ENCODE measurements at regions not wholly inside any gene's neighbourhood (a gene's known extent, or its start where the extent isn't known, plus 50 kb on each side); places are given as distances from the start of the nearest gene placed in this dataset.

GRCh38 chr10:78223088-78223487 is 189.4 kb downstream of the RPS24 start:
- TF ChIP-seq CTCF (IDR thresholded peaks at IDR 0.05) (no peak), POLR2A (IDR thresholded peaks at IDR 0.05) (no peak)
- WGBS, 2 donors: 87 to 88% methylated on average over 7 of the region's 7 CpGs
- Histone ChIP-seq H3K4me3 (no peak overlapping the region), H3K36me3 (ENCODE audit: low read depth, missing control alignments) (no peaks in the 10 kb centered on the region), H3K27ac (no peak overlapping the region), H3K4me1 (no peaks in the 10 kb centered on the region), H3K9me3 (no peaks in the 10 kb centered on the region), H3K27me3 (no peaks in the 10 kb centered on the region)
- no peak for DNase-seq
- intact Hi-C loops (cut with DNase I; ENCODE audit: low total_unique reads): no loop called here

- Histone ChIP-seq H3K4me1 (no peaks in the 10 kb centered on the region), H3K27me3 (no peaks in the 10 kb centered on the region), H3K36me3 (ENCODE audit: low read depth, missing control alignments) (no peaks in the 10 kb centered on the region), H3K27ac (no peak overlapping the region), H3K9me3 (no peaks in the 10 kb centered on the region), H3K4me3 (no peak overlapping the region)
- 91 to 92% methylated on average over 6 of the region's 6 CpGs for WGBS, 2 donors
- intact Hi-C loops (cut with DNase I; ENCODE audit: low total_unique reads): no loop called here
- DNase-seq: no peak
- TF ChIP-seq POLR2A (IDR thresholded peaks at IDR 0.05): no peak
- no peak for TF ChIP-seq CTCF (IDR thresholded peaks at IDR 0.05)
Measured at GRCh38 chr10:78224602-78225001, 190.9 kb downstream of the RPS24 start.

GRCh38 chr10:78225594-78225993 is 191.9 kb downstream of the RPS24 start:
- no peak for DNase-seq
- Histone ChIP-seq H3K9me3 (no peaks in the 10 kb centered on the region), H3K36me3 (ENCODE audit: low read depth, missing control alignments) (no peaks in the 10 kb centered on the region), H3K4me3 (no peak overlapping the region), H3K27ac (no peak overlapping the region), H3K27me3 (no peaks in the 10 kb centered on the region), H3K4me1 (no peaks in the 10 kb centered on the region)
- intact Hi-C loops (cut with DNase I; ENCODE audit: low total_unique reads): no loop called here
- WGBS, 2 donors: 96 to 99% methylated on average over 9 to 10 of the region's 10 CpGs
- TF ChIP-seq POLR2A (IDR thresholded peaks at IDR 0.05) (no peak), CTCF (IDR thresholded peaks at IDR 0.05) (no peak)

GRCh38 chr10:78229489-78229888 is 195.8 kb downstream of the RPS24 start:
- H3K9me3 ChIP-seq: no peaks in the 10 kb centered on the region
- TF ChIP-seq POLR2A (IDR thresholded peaks at IDR 0.05) (no peak), CTCF (IDR thresholded peaks at IDR 0.05) (no peak)
- intact Hi-C loops (cut with DNase I; ENCODE audit: low total_unique reads): no loop called here
- no peak overlapping the region for H3K27ac ChIP-seq
- 91 to 93% methylated on average over 9 of the region's 9 CpGs for WGBS, 2 donors
- H3K4me1 ChIP-seq: peaks cover 8% of the 10 kb centered on the region
- DNase-seq: no peak
- no peaks in the 10 kb centered on the region for H3K27me3 ChIP-seq
- H3K4me3 ChIP-seq: no peak overlapping the region
- H3K36me3 ChIP-seq (ENCODE audit: low read depth, missing control alignments): no peaks in the 10 kb centered on the region

- H3K27me3 ChIP-seq: no peaks in the 10 kb centered on the region
- intact Hi-C loops (cut with DNase I; ENCODE audit: low total_unique reads): no loop called here
- no peaks in the 10 kb centered on the region for H3K9me3 ChIP-seq
- no peak for DNase-seq
- no peak overlapping the region for H3K4me3 ChIP-seq
- peaks cover 8% of the 10 kb centered on the region for H3K4me1 ChIP-seq
- 93 to 94% methylated on average over 5 of the region's 5 CpGs for WGBS, 2 donors
- H3K36me3 ChIP-seq (ENCODE audit: low read depth, missing control alignments): no peaks in the 10 kb centered on the region
- no peak for TF ChIP-seq POLR2A (IDR thresholded peaks at IDR 0.05)
- no peak for TF ChIP-seq CTCF (IDR thresholded peaks at IDR 0.05)
- no peak overlapping the region for H3K27ac ChIP-seq
Measured at GRCh38 chr10:78229950-78230675, 196.4 kb downstream of the RPS24 start.

Measured in testis (tissue), 2 donors.